ENCODE measurements at regions not wholly inside any gene's neighbourhood (a gene's known extent, or its start where the extent isn't known, plus 50 kb on each side); places are given as distances from the start of the nearest gene placed in this dataset.

GRCh38 chr13:26839682-26840081 is 79.1 kb upstream of the GPR12 start:
- TF ChIP-seq, protein P1, sequence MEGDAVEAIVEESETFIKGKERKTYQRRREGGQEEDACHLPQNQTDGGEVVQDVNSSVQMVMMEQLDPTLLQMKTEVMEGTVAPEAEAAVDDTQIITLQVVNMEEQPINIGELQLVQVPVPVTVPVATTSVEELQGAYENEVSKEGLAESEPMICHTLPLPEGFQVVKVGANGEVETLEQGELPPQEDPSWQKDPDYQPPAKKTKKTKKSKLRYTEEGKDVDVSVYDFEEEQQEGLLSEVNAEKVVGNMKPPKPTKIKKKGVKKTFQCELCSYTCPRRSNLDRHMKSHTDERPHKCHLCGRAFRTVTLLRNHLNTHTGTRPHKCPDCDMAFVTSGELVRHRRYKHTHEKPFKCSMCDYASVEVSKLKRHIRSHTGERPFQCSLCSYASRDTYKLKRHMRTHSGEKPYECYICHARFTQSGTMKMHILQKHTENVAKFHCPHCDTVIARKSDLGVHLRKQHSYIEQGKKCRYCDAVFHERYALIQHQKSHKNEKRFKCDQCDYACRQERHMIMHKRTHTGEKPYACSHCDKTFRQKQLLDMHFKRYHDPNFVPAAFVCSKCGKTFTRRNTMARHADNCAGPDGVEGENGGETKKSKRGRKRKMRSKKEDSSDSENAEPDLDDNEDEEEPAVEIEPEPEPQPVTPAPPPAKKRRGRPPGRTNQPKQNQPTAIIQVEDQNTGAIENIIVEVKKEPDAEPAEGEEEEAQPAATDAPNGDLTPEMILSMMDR (IDR thresholded peaks at IDR 0.05; ENCODE audit: low read depth, low read length, missing control alignments): no peak
- no peak for DNase-seq (ENCODE audit: low read depth)
- H3K4me3 ChIP-seq (ENCODE audit: low read depth, low read length): no peak overlapping the region

DNA sequence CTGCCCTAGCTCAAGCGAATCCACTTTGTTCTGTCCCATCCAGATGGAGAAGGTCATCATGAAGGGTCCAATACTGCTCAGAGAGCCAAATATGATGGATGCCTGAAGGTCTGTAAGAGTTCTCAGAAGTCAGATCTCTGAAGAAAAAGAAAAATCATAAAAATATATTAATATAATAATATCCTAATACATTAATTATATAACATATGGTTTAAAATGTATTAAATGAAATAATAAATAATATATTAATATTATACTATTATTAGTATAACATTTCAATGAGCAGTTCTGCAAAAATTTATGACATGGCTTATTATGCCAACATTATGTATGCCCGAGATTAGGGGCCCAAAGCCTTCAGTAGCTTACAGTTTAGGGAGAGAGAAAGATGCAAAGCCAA is 78.2 kb upstream of the GPR12 start:
- no peak overlapping the region for H3K4me3 ChIP-seq (ENCODE audit: low read depth, low read length)
- DNase-seq (ENCODE audit: low read depth): no peak
- TF ChIP-seq, protein P1 (IDR thresholded peaks at IDR 0.05; ENCODE audit: low read depth, low read length, missing control alignments): no peak

- H3K4me3 ChIP-seq (ENCODE audit: low read depth, low read length): no peak overlapping the region
- TF ChIP-seq, protein P1 (IDR thresholded peaks at IDR 0.05; ENCODE audit: low read depth, low read length, missing control alignments): no peak
- DNase-seq (ENCODE audit: low read depth): no peak
These were observed 77.4 kb upstream of the GPR12 start for GRCh38 chr13:26837997-26838396.

DNA sequence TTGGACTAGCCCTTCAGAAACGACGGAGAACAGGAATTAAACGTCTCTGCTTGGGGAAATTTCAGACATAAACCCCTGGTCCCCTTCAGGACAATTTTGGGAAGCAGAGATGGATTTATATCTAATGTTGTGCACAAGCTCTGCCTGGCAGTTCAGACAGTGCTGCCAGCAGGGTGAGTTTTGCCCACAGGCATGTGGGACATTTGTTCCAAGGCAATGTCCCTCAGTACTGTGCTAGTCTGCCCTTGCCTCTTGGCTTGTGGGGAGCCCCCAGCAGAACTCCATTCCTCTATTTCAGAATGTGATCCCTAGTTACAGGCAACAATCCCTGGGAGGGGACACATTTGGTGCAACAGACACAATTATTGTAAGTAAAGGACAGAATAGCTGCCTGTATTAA is 76.5 kb upstream of the GPR12 start:
- TF ChIP-seq, protein P1 (IDR thresholded peaks at IDR 0.05; ENCODE audit: low read depth, low read length, missing control alignments): no peak
- no peak for DNase-seq (ENCODE audit: low read depth)
- no peak overlapping the region for H3K4me3 ChIP-seq (ENCODE audit: low read depth, low read length)

- H3K4me3 ChIP-seq (ENCODE audit: low read depth, low read length): no peak overlapping the region
- TF ChIP-seq, protein P1 (IDR thresholded peaks at IDR 0.05; ENCODE audit: low read depth, low read length, missing control alignments): no peak
- DNase-seq (ENCODE audit: low read depth): no peak
These were observed 76.0 kb upstream of the GPR12 start for GRCh38 chr13:26836626-26837025.

DNA sequence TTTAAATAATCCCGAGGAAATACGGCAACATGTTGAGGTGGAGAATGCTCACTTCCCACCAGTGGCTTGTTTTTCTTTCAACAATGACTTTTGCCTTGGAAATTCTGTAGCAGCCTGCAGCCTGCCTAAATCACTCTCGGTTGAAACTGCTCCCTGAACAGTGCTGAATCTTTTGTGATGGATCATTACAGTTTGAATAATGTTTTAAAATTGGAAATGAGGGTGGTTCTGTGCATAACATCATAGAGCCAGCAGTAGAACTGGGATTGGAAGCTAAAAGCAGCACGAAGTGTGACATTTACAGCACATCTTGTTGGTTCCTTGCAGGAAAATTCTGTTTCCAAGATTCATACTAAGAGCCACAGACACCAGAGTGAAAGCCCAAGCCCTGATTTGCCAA is 74.1 kb upstream of the GPR12 start:
- TF ChIP-seq, protein P1 (IDR thresholded peaks at IDR 0.05; ENCODE audit: low read depth, low read length, missing control alignments): no peak
- DNase-seq (ENCODE audit: low read depth): no peak
- H3K4me3 ChIP-seq (ENCODE audit: low read depth, low read length): no peak overlapping the region

GRCh38 chr13:26831336-26831908 is 70.8 kb upstream of the GPR12 start:
- TF ChIP-seq, protein P1 (IDR thresholded peaks at IDR 0.05; ENCODE audit: low read depth, low read length, missing control alignments): no peak
- no peak for DNase-seq (ENCODE audit: low read depth)
- H3K4me3 ChIP-seq (ENCODE audit: low read depth, low read length): no peak overlapping the region
